ENCODE measurements at regions not wholly inside any gene's neighbourhood (a gene's known extent, or its start where the extent isn't known, plus 50 kb on each side); places are given as distances from the start of the nearest gene placed in this dataset.

DNA sequence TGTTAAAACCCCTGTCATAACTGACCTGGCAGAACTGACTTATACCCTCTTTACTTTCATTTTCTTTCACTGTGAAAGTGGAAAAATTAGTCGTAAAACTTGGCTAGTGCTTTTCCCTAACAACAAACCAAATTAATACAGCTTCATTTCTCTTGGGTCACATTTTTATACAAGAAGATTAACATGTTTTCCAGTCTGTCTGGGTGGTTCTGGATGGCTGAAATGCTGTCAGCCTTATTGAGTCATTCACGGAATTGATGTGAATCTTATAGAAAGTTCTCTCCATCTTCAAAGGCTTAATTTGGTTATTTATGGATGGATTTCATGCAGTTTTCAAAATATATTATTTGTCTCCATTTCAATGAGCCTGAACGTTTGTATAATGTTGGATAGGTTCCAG, 440.0 kb downstream of the KCTD12 start:
- TF ChIP-seq, protein P1, sequence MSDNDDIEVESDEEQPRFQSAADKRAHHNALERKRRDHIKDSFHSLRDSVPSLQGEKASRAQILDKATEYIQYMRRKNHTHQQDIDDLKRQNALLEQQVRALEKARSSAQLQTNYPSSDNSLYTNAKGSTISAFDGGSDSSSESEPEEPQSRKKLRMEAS (IDR thresholded peaks at IDR 0.05) = no peak
- no peak for TF ChIP-seq HNF4A (conservative IDR thresholded peaks at IDR 0.05)
- TF ChIP-seq, protein P2, sequence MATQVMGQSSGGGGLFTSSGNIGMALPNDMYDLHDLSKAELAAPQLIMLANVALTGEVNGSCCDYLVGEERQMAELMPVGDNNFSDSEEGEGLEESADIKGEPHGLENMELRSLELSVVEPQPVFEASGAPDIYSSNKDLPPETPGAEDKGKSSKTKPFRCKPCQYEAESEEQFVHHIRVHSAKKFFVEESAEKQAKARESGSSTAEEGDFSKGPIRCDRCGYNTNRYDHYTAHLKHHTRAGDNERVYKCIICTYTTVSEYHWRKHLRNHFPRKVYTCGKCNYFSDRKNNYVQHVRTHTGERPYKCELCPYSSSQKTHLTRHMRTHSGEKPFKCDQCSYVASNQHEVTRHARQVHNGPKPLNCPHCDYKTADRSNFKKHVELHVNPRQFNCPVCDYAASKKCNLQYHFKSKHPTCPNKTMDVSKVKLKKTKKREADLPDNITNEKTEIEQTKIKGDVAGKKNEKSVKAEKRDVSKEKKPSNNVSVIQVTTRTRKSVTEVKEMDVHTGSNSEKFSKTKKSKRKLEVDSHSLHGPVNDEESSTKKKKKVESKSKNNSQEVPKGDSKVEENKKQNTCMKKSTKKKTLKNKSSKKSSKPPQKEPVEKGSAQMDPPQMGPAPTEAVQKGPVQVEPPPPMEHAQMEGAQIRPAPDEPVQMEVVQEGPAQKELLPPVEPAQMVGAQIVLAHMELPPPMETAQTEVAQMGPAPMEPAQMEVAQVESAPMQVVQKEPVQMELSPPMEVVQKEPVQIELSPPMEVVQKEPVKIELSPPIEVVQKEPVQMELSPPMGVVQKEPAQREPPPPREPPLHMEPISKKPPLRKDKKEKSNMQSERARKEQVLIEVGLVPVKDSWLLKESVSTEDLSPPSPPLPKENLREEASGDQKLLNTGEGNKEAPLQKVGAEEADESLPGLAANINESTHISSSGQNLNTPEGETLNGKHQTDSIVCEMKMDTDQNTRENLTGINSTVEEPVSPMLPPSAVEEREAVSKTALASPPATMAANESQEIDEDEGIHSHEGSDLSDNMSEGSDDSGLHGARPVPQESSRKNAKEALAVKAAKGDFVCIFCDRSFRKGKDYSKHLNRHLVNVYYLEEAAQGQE (IDR thresholded peaks at IDR 0.05) = no peak
- no peak for TF ChIP-seq FOXA1 (IDR thresholded peaks at IDR 0.05)
- TF ChIP-seq, protein P3, sequence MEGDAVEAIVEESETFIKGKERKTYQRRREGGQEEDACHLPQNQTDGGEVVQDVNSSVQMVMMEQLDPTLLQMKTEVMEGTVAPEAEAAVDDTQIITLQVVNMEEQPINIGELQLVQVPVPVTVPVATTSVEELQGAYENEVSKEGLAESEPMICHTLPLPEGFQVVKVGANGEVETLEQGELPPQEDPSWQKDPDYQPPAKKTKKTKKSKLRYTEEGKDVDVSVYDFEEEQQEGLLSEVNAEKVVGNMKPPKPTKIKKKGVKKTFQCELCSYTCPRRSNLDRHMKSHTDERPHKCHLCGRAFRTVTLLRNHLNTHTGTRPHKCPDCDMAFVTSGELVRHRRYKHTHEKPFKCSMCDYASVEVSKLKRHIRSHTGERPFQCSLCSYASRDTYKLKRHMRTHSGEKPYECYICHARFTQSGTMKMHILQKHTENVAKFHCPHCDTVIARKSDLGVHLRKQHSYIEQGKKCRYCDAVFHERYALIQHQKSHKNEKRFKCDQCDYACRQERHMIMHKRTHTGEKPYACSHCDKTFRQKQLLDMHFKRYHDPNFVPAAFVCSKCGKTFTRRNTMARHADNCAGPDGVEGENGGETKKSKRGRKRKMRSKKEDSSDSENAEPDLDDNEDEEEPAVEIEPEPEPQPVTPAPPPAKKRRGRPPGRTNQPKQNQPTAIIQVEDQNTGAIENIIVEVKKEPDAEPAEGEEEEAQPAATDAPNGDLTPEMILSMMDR (IDR thresholded peaks at IDR 0.05; ENCODE audit: low read depth, low read length, missing input control) = no peak
- TF ChIP-seq TAF1 (conservative IDR thresholded peaks at IDR 0.05) = no peak
- no peak for DNase-seq (ENCODE audit: low spot score)
- Histone ChIP-seq H3K36me3 (ENCODE audit: control insufficient read depth in 4 of 4, insufficient read depth in 3 of 4, low read depth in 1 of 4, low read length in 3 of 4) (no peaks in the 10 kb centered on the region), H3K9ac (ENCODE audit: low read depth in 1 of 2, low read length in 2 of 2) (no peak overlapping the region), H3K4me1 (ENCODE audit: control insufficient read depth in 4 of 4, insufficient read depth in 4 of 4, low read length in 3 of 4) (no peaks in the 10 kb centered on the region), H3K9me3 (ENCODE audit: control insufficient read depth in 4 of 4, low read length in 3 of 4) (peaks cover 0 to 5% (median 0%) of the 10 kb centered on the region in 4 donors), H3K27ac (ENCODE audit: low read depth in 1 of 2, low read length in 2 of 2) (no peak overlapping the region), H3K4me3 (ENCODE audit: low read depth in 1 of 3, low read length in 3 of 3) (no peak overlapping the region), H3K27me3 (ENCODE audit: control insufficient read depth in 4 of 4, insufficient read depth in 4 of 4, low read length in 3 of 4) (no peaks in the 10 kb centered on the region)
- WGBS = 50% methylated on average over 3 of the region's 3 CpGs

GRCh38 chr13:76440568-76440967, 445.6 kb downstream of the KCTD12 start:
- Histone ChIP-seq H3K4me1 (ENCODE audit: control insufficient read depth in 4 of 4, insufficient read depth in 4 of 4, low read length in 3 of 4) (no peaks in the 10 kb centered on the region), H3K27ac (ENCODE audit: low read depth in 1 of 2, low read length in 2 of 2) (no peak overlapping the region), H3K4me3 (ENCODE audit: low read depth in 1 of 3, low read length in 3 of 3) (no peak overlapping the region), H3K9me3 (ENCODE audit: control insufficient read depth in 4 of 4, low read length in 3 of 4) (peaks cover 0 to 5% (median 0%) of the 10 kb centered on the region in 4 donors), H3K27me3 (ENCODE audit: control insufficient read depth in 4 of 4, insufficient read depth in 4 of 4, low read length in 3 of 4) (no peaks in the 10 kb centered on the region), H3K36me3 (ENCODE audit: control insufficient read depth in 4 of 4, insufficient read depth in 3 of 4, low read depth in 1 of 4, low read length in 3 of 4) (no peaks in the 10 kb centered on the region), H3K9ac (ENCODE audit: low read depth in 1 of 2, low read length in 2 of 2) (no peak overlapping the region)
- no peak for DNase-seq (ENCODE audit: low spot score)
- no peak for TF ChIP-seq GABPA (IDR thresholded peaks at IDR 0.05 in 1 of 2, conservative IDR thresholded peaks at IDR 0.05 in 1 of 2)
- no peak for TF ChIP-seq HNF4G (IDR thresholded peaks at IDR 0.05)
- no peak for TF ChIP-seq YY1 (IDR thresholded peaks at IDR 0.05)
- TF ChIP-seq RXRA (IDR thresholded peaks at IDR 0.05) = no peak
- TF ChIP-seq, protein P4, sequence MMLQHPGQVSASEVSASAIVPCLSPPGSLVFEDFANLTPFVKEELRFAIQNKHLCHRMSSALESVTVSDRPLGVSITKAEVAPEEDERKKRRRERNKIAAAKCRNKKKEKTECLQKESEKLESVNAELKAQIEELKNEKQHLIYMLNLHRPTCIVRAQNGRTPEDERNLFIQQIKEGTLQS (IDR thresholded peaks at IDR 0.05) = no peak
- TF ChIP-seq, protein P2 (IDR thresholded peaks at IDR 0.05) = no peak
- TF ChIP-seq RAD21 (IDR thresholded peaks at IDR 0.05) = no peak
- TF ChIP-seq NR2F2 (IDR thresholded peaks at IDR 0.05) = no peak
- no peak for TF ChIP-seq ZBTB33 (IDR thresholded peaks at IDR 0.05)
- no peak for TF ChIP-seq HNF4A (conservative IDR thresholded peaks at IDR 0.05)
- TF ChIP-seq TAF1 (conservative IDR thresholded peaks at IDR 0.05) = no peak
- TF ChIP-seq FOXA2 (IDR thresholded peaks at IDR 0.05) = no peak
- no peak for TF ChIP-seq SP1 (IDR thresholded peaks at IDR 0.05)
- no peak for TF ChIP-seq JUND (IDR thresholded peaks at IDR 0.05)
- TF ChIP-seq FOXA1 (IDR thresholded peaks at IDR 0.05) = no peak
- WGBS = 56% methylated on average over 3 of the region's 3 CpGs

Measured in liver (tissue), 8 donors.